SKM-1 treated with dmso at 0.1 percent for 144 hours (cell line): ENCODE measurements at regions not wholly inside any gene's neighbourhood (a gene's known extent, or its start where the extent isn't known, plus 50 kb on each side); places are given as distances from the start of the nearest gene placed in this dataset.
A peak's percentile ranks its signal among the peaks of the same experiment; 100 is the strongest.
"Not testable (repeated sequence)": the region's sequence is repeated elsewhere in the genome, so short reads cannot be mapped to it uniquely, and the experiment has no call there.

Experiments
- DNase-seq: peaks from one replicate; lab custom pipeline; 2025; ENCODE audit not compliant: unreplicated experiment; lab: John Stamatoyannopoulos, UW

- not testable (repeated sequence) for DNase-seq
Observed at GRCh38 chr10:29696581-29696980, 61.8 kb upstream of the SVIL start.

GRCh38 chr10:29694121-29694520, 59.4 kb upstream of the SVIL start:
- no peak for DNase-seq

DNA sequence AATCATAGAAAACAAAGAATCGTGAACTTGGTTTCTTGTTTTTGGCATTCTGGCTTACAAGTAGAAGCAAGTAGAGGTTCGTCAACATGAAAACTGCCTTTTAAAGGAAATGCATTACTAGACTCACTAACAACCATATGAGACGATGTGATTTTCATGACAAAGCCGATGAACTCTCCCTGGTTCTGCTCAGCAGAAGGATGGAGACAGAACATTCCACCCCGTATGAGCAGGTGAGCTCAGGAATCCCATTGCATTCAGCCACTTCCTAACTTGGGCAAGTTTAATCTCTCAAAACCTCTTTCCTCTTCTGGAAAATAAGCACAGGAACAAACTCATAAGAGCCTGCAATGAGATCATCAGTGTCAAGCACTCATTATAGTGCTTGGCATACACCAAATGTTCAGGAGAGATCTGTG, 57.4 kb upstream of the SVIL start:
- no peak for DNase-seq

DNA sequence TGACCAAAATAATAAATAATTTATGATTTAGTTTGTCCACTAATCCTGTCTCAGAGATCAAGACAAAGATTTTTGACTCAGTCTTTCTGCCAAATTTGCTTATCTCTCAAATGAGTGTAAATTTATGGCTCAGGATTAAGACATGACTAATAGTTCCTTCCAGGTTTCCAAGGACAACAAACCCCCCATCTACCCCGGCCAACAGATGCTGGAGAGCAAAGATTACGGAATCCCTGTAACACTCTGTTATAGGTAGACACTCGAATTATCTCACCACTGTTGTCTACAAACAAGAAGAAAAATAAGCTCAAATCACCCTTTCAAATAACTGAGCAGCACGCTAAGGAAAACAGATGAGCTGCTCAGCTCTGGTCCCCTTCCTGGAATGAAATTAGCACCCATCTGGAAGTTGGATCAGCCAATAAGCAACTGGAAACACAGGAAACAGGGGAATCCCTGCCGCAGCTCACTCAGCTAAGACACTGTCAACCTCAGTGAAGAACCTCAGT, 56.8 kb upstream of the SVIL start:
- DNase-seq: no peak

DNA sequence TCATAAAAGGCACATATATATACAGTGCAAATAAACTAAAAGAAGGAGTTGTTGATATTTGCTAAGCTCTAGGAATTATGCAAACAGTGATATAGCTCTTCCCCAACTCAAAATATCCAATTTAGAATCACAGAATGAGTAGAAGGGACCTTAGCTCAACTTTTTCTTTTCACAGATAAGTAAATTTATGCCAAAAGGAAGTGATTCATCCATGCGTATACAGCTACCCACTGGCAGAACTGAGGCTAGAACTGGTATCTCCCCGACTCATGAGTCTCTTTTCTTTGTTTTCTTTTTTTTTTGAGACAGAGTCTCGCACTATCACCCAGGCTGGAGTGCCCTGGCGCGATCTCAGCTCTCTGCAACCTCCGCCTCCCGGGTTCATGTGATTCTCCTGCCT, 54.2 kb upstream of the SVIL start:
- peak; percentile 0 for DNase-seq

GRCh38 chr10:29688230-29688661, 53.5 kb upstream of the SVIL start:
- DNase-seq: no peak

DNA sequence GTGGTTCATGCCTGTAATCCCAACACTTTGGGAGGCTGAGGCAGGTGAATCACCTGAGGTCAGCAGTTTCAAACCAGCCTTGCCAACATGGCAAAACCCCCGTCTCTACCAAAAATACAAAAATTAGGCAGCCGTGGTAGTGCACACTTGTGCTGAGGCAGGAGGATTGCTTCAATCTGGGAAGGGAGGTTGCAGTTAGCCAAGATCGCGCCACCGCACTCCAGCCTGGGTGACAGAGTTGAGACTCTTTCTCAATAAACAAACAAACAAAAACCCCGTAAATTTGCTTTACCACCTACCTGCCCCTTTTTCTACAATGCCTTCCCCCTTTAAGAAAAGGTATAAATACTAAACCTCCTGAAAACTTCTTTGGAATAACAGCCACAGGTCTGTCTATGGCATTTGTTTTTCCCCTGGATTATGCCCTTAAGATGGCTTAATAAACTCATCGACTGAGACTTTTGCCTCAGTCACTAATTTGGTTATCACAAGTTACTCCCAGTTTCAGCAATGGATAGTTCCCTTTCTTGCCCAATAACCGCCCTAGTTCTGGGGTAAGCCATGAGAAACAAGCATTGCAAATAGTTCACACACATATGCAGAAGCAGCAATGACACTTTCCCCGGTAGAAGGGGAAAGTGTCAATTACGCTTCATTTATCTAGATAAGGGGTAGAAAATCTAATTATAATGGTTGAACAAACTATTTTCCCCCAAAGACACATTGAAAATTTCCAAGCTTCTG, 52.8 kb upstream of the SVIL start:
- peak; percentile 47 for DNase-seq

DNA sequence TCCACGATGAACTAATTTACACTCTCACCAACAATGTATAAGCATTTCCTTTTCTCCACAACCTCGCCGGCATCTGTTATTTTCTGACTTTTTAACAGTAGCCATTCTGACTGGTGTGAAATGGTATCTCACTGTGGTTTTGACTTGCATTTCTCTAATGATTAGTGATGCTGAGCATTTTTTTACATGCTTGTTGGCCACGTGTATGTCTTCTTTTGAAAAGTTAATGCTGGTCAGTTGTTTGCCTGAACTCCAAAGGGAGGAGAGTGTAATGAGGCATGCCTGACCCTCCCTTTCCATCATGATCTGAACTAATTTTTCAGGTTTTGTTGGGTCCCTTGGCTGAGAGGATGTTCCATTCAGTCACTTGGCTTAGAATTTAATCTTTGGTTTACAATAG, 50.7 kb upstream of the SVIL start:
- DNase-seq: no peak
